ENCODE measurements at regions not wholly inside any gene's neighbourhood (a gene's known extent, or its start where the extent isn't known, plus 50 kb on each side); places are given as distances from the start of the nearest gene placed in this dataset.

GRCh38 chr2:128788636-128789220, 470.1 kb upstream of the HS6ST1 start:
- no peak for DNase-seq (ENCODE audit: low read depth, low spot score)

DNA sequence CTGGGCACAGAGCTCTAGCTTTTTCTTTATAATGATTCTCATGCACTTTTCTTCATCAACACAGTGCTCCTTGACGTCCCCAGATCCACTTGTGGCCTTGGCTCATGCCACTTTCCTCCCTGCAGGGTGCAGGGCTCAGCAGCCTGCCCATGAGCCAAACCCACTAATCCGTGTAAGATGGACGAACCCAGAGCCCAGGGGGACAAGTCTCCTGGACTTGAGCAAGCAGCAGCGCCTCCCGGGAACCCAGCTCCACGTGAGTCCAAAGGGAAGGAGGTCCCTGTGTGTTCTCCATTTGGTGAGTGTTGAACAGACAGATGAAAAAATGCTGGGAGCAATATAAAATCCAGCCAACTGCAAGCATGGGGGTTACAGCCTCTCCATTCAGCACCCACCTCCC, 470.6 kb upstream of the HS6ST1 start:
- DNase-seq (ENCODE audit: low read depth, low spot score) = no peak

DNA sequence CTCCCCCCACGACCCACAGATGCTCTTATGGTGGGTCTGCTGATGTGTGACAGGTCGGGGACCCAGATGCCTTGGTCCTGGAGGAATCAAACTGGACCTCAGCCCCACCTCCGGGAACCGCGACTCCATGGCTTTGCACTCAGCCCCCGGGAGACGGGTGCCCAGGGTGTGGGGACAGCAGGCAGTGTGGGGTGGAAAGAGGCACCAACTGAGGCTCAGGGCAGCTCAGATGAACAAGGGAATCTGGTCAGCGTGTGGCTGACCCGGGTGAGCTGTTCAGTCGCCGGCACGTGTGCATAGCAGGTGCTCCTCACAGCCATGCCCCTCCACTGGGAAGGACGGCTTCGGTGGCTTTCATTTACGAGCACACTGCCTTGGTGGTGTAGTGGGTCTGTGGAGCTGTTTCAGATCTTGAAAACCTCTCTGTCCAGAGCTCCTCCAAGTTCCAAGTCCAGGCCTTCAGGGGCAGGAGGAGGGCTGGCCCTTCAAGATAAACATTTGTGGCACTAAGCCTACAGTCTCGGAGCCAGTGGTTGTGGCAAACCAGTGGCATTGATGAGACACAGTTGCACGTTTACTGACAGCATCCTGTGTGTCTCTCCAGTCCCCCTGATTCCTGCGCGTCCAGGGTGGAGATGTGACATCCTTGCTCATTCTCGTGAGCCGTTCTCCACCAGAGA, 471.2 kb upstream of the HS6ST1 start:
- DNase-seq (ENCODE audit: low read depth, low spot score) = no peak

DNA sequence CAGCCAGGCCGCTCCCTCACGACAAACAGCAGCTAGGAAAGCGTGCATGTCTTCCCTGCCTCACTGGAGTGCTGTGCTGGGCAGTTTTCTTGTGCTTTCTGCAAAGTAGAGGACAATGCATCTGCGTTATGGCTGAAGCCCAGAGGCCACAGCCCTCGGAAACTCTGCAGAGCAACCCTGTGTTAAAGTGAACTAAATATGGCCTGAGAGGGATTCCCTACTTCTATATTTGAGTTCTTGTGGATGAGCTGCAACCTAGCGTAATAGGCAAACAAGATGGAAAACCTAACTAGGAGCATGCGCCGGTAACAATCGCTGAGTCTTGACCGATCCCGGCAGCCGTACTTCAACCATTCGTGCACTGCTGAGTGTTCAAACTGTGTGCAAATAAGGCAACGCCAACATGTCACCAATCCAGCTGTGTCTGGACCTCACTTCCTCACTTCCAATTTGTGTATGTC, 471.9 kb upstream of the HS6ST1 start:
- no peak for DNase-seq (ENCODE audit: low read depth, low spot score)

DNA sequence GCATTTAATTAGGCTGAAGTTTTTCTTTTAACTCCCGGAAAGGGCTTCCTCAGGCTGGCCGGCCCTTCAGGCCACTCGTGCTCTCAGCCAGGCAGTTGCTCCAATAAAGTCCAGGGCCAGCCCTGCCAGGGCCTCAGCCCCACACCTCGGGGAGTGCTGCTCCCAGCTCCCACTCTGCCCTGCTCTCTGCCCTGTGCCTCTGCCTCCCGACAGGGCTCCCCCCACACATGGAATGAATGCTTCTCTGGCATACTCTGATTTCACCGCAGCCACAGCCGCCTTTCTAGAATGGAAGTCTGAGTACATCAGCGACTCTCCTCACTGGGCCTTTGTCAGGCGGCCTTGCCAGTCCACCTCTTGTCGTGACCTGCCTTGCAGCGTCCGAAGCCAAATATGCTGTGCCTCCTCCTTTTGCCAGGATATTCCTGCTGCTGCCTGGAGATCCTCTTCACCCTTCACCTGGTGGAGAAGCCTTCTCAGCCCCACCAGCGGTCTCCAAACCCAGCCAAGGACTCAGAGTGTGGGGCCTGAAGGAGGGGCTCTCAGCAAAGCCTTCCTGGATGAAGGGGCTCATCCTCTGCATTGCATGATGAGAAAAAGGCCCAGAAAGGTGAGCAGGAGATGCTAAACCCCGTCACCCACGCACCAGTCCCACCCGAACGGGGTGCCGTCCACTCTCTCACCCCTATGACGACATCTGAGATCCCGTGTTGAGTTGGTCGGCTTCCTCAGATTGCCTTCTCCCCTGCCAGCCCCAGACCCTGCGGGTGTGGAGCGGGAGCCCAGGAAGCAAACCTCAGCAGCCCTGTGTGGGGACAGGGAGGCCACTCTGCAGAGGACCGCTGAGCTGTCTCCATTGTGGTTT, 472.7 kb upstream of the HS6ST1 start:
- DNase-seq (ENCODE audit: low read depth, low spot score) = peak; percentile 51

GRCh38 chr2:128791985-128792320, 473.3 kb upstream of the HS6ST1 start:
- DNase-seq (ENCODE audit: low read depth, low spot score) = no peak

- no peak for DNase-seq (ENCODE audit: low read depth, low spot score)
Measured at GRCh38 chr2:128792476-128793054, 473.9 kb upstream of the HS6ST1 start.

DNA sequence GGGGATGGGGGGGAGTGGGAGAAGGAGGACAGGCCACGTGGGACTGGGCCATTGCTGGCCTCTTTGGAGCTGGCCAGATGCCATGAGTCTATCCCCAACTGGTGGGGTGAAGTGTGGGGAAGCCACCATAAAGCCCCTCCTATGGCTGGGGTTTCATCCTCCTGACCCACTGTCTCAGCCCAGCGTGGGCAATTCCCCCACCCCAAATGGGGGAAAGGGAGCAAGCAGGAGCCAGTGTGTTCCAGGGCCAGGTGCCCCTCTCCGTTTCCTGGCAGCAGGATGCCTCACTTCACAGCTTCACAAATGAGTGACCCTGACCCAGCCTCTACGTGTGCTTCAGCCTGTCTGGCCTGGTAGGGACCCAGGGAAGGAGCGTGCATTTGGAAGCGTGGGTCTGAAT, 474.7 kb upstream of the HS6ST1 start:
- DNase-seq (ENCODE audit: low read depth, low spot score) = no peak

DNA sequence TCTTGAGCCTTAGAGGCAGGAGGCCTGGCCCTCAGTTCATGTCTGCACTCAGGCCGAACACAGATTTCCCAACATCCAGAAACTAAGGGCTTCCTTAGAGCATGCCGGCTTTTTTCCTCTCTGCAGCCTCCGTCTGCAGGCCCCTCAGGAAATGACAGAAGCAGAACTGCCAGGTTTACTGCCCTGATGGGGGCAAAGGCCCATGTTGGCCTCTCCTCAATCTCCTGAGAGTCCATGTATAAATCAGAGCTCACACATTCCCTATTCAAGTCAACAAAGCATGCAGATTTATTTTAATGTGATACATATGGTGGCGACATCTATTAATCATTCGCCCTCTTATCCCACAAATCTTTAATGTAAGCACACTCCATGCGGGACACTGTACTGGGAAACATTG, 475.6 kb upstream of the HS6ST1 start:
- no peak for DNase-seq (ENCODE audit: low read depth, low spot score)

DNA sequence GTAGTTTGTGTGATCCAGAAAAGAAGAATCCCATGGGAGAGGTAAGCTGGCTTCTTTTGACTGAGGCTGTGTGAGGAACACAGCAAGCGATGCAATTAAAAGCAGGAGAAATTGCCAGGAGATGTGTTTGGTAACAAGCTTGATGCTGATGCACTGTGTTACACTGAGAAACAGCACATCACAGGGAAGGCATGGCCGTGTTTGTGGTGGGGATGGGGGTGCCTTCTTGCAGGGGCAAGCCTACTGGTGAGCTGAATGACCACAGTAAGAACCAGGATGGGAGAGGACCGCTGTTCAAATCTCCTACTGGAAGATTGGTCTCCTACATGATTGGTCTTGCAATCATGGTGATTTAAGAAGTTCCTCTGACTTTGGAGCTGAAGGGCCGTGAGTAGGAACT, 477.7 kb upstream of the HS6ST1 start:
- no peak for DNase-seq (ENCODE audit: low read depth, low spot score)

- DNase-seq (ENCODE audit: low read depth, low spot score) = no peak
Measured at GRCh38 chr2:128797092-128797491, 478.4 kb upstream of the HS6ST1 start.

DNA sequence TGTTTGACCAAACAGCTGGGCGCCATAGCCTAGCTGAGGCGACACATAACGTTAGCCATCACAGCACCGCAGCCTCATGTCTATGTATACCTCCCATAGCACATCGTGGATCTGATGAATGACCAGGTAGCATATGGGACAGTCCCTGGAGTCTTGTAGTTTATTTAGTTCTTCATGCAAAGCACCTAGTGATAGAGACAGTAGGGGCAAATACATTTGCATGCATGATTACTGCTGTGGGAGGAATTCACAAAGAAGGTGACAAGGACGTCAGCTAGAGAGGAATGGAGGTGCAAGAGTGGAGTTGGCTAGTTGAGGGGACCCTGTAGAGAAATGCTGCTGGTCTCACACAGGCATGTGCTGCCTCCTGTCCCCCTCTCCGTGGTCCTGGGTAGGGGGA, 478.9 kb upstream of the HS6ST1 start:
- no peak for DNase-seq (ENCODE audit: low read depth, low spot score)

DNA sequence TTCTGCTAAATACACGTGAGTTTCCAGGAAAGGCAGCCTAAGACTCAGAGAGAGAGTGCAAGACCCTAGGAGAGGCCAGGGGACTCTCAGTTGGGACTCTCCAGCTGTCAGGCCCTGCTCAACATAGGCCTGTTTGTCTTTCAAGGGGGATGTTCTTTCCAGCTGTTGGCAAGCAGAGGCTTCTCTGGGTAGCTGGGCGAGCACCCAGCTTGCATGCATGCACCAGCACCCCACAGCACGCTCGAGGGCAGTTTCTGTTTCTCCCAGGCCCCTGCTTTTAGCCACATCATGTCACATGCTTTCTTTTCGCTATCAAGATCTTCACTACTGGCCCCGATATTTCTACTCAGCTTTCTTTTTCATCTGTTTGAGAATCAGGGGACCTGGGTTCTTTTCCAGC, 479.3 kb upstream of the HS6ST1 start:
- no peak for DNase-seq (ENCODE audit: low read depth, low spot score)

- DNase-seq (ENCODE audit: low read depth, low spot score) = no peak
Measured at GRCh38 chr2:128798502-128799283, 480.0 kb upstream of the HS6ST1 start.

DNA sequence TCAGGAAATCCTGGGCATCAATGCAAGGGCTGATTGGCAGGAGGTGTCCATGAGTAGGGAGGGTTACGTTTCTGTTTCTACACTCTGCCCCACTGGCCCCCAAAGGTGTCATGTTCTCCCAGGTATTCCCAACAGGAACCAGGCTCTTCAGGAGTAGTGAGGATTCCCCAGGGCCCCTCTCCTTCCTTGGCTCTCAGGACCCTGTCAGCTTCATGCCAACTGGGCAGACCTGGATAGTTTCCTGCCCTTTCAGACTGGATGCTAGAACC, 480.6 kb upstream of the HS6ST1 start:
- DNase-seq (ENCODE audit: low read depth, low spot score) = no peak

DNA sequence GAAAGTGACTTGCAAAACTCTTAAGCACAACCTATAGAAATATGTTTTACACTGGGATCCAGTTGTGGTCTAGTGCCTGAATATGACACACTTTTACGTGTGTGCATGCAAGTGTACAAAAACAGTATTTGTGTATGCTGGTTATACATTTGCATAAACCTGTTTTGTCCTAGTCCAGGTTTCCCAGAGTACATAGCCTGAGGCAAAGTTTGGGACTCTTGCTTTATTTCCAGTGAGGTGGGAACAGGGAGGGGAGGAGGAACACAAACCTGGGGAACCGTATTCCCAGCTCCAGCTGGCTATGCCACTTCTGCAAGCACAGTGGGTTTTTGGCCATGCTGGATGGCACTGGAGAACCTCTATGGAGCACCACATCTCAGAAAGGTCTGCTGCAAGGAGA, 481.1 kb upstream of the HS6ST1 start:
- DNase-seq (ENCODE audit: low read depth, low spot score) = no peak

DNA sequence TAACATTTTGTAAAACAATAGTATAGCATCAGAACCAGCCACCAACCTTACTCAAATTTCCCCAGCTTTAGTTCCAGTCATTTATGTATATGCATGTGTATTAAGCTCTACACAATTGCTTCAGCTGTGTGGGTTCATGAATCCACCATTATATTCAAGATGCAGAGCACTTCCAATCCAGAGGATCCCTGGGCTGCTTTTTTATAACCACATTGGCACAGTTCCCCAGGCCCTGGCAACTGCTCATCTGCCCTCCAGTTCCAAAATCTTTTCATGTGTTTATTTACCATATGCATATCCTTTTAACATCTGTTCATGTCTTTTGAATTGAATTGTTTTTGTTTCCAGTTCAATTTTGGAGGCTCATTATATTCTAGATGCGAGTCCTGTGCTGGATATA, 482.9 kb upstream of the HS6ST1 start:
- DNase-seq (ENCODE audit: low read depth, low spot score) = no peak

GRCh38 chr2:128803222-128803621, 484.6 kb upstream of the HS6ST1 start:
- no peak for DNase-seq (ENCODE audit: low read depth, low spot score)

DNA sequence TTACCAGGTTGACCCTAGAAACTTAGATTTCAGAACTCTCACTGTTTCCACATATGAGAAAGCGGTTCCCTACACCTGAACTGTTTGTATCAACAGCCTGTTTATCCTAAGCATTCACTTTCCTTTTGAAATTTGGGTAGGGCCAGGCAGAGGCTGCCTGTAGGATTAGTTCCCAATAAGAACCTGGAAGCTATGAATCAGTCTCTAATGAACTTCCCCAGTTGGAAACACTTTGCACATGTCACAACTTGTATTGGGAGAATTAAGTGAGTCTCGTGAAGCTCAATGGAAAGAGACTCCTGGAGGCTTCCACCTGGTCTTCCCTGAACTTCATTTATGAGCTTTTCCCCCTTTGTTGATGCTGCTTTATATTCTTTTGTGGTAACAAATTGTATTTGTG, 486.6 kb upstream of the HS6ST1 start:
- no peak for DNase-seq (ENCODE audit: low read depth, low spot score)

DNA sequence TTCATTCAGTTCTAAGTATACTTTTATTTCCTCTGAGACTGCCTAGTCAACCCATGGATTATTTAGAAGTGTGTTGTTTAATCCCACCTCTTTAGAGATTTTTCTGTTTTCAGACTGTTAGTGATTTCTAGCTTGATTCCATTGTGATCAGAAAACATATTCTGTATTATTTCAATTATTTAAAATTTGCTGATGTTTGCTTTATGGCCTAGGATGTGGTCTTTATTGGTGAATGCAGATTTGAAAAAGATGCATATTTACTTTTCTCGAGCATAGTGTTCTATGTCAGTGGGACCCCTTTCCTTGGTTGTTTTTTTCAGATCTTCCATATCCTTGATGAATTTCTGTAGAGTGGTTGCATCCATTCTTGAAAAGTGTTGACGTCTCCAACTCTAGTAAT, 487.2 kb upstream of the HS6ST1 start:
- DNase-seq (ENCODE audit: low read depth, low spot score) = no peak

- no peak for DNase-seq (ENCODE audit: low read depth, low spot score)
Measured at GRCh38 chr2:128807317-128807716, 488.6 kb upstream of the HS6ST1 start.

All from astrocyte of the hippocampus (primary cell).